Esophagus squamous epithelium (tissue), 5 donors: ENCODE measurements at regions not wholly inside any gene's neighbourhood (a gene's known extent, or its start where the extent isn't known, plus 50 kb on each side); places are given as distances from the start of the nearest gene placed in this dataset.

Experiments used
- DNase-seq: peaks from one replicate; lab custom pipeline; 2025; lab: John Stamatoyannopoulos, UW
- H3K27ac ChIP-seq, 4 donors: fragments of 200-600 bp; sonication (generic); one replicate each; pipeline ENCODE4 v1.5.1; 2016 to 2019; ENCODE audit warnings: mild to moderate bottlenecking in 1 of 4
- H3K27me3 ChIP-seq, 4 donors: fragments of 200-600 bp; sonication (generic); 1 replicate in 3 of 4; 2 replicates in 1 of 4; pipeline versions ENCODE4 v1.5.1 to v1.6.0; 2017 to 2021; ENCODE audit warnings: antibody characterized with exemption in 1 of 4
- H3K36me3 ChIP-seq, 3 donors: fragments of 200-600 bp; sonication (generic); one replicate each; pipeline ENCODE4 v1.5.1; 2016 to 2019
- H3K4me1 ChIP-seq, 3 donors: fragments of 200-600 bp; sonication (generic); one replicate each; pipeline ENCODE4 v1.5.1; 2017 to 2019
- H3K4me3 ChIP-seq, 4 donors: fragments of 200-600 bp; sonication (generic); 1 replicate in 3 of 4; 2 replicates in 1 of 4; pipeline ENCODE4 v1.5.1; 2016 to 2019; ENCODE audit warnings: mild to moderate bottlenecking in 2 of 4, moderate library complexity in 1 of 4
- H3K9me3 ChIP-seq, 3 donors: fragments of 200-600 bp; sonication (generic); one replicate each; pipeline ENCODE4 v1.5.1; 2016 to 2019
- POLR2A ChIP-seq, 4 donors: fragments of 450-650 bp; IDR thresholded peaks; one replicate each; pipeline ENCODE4 v1.6.1; 2017; ENCODE audit warnings: antibody characterized with exemption in 4 of 4, mild to moderate bottlenecking in 4 of 4, moderate library complexity in 3 of 4
- WGBS, 2 donors: methylation state at CpG; one replicate each; pipeline ENCODE4 v1.1.5; 2018; 5-methylcytosine and 5-hydroxymethylcytosine counted together
- intact Hi-C: fragments of 100-400 bp; cut with DNase I; formaldehyde crosslinking; loops from one replicate; pipeline ENCODE4 v1.15.0; 2022
- TF ChIP-seq, protein P1 (sequence below), 6 experiments: fragments of 450-650 bp in 4 of 6; fragments of 200-600 bp in 2 of 6; sonication (generic) in 2 of 6; IDR thresholded peaks; one replicate each; pipeline ENCODE4 v1.5.1; 2016 to 2019; ENCODE audit warnings: antibody characterized with exemption in 6 of 6, mild to moderate bottlenecking in 4 of 6, moderate library complexity in 4 of 6
- donor health status: DM: yes; HTN: yes; CAD: no.

DNA sequence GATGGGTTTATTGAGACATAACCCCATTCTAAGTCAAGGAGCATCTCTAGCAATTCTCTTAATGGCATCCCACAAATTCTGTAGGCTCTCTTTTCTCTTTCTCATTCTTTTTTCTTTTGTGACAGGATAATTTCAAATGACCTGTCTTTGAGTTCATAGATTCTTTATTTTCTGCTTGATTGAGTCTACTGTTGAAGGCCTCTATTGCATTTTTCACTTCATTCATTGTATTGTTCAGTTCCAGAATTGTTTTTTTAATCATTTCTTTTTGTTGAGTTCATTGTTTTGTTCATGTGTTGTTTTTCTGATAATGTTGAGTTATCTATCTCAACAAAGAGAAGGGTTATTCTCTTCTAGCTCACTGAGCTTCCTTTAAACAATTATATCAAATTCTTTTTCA lies 144.7 kb upstream of the IL12B start:
- DNase-seq: no peak
- H3K4me1 ChIP-seq: peaks cover 0 to under 1% (median 0%) of the 10 kb centered on the region in 3 donors
- H3K36me3 ChIP-seq: no peaks in the 10 kb centered on the region
- H3K27ac ChIP-seq: no peak overlapping the region
- intact Hi-C loops: no loop called here
- TF ChIP-seq, protein P1, sequence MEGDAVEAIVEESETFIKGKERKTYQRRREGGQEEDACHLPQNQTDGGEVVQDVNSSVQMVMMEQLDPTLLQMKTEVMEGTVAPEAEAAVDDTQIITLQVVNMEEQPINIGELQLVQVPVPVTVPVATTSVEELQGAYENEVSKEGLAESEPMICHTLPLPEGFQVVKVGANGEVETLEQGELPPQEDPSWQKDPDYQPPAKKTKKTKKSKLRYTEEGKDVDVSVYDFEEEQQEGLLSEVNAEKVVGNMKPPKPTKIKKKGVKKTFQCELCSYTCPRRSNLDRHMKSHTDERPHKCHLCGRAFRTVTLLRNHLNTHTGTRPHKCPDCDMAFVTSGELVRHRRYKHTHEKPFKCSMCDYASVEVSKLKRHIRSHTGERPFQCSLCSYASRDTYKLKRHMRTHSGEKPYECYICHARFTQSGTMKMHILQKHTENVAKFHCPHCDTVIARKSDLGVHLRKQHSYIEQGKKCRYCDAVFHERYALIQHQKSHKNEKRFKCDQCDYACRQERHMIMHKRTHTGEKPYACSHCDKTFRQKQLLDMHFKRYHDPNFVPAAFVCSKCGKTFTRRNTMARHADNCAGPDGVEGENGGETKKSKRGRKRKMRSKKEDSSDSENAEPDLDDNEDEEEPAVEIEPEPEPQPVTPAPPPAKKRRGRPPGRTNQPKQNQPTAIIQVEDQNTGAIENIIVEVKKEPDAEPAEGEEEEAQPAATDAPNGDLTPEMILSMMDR (IDR thresholded peaks at IDR 0.05): no peak
- no peak for TF ChIP-seq POLR2A (IDR thresholded peaks at IDR 0.05)
- H3K4me3 ChIP-seq: no peak overlapping the region
- no peaks in the 10 kb centered on the region for H3K27me3 ChIP-seq
- H3K9me3 ChIP-seq: peaks cover 0 to 10% (median 5%) of the 10 kb centered on the region in 3 donors

GRCh38 chr5:159478950-159479349 lies 148.7 kb upstream of the IL12B start:
- Histone ChIP-seq H3K27ac (no peak overlapping the region), H3K36me3 (no peaks in the 10 kb centered on the region), H3K9me3 (peaks cover 0 to 10% (median 5%) of the 10 kb centered on the region in 3 donors), H3K4me1 (no peaks in the 10 kb centered on the region), H3K27me3 (no peaks in the 10 kb centered on the region), H3K4me3 (no peak overlapping the region)
- WGBS, 2 donors: 67% methylated on average over 1 of the region's 1 CpG; no CpG with 5 or more reads in 1 of the 2 donors
- DNase-seq: no peak
- TF ChIP-seq, protein P1 (IDR thresholded peaks at IDR 0.05): no peak
- no peak for TF ChIP-seq POLR2A (IDR thresholded peaks at IDR 0.05)
- intact Hi-C loops: no loop called here

DNA sequence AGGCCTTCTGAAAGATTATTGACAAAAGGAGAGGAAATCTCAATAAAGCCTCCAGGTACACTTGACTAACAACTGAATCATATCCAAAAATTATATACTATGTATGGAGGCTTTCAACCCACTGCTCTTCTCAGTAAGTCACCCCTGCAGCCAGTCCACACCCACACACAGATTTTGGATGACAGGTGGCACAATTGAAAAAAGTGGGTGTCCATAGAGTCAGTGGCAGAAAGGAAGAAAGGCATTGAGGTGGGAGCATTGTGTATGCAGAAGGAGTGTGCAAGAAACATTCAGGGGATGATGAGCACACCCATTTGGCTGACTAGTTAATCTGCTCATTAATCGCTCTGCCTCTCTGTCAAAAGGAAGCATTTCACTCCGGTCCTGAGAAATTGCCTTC lies 150.6 kb upstream of the IL12B start:
- TF ChIP-seq, protein P1 (IDR thresholded peaks at IDR 0.05): no peak
- no peak for TF ChIP-seq POLR2A (IDR thresholded peaks at IDR 0.05)
- Histone ChIP-seq H3K9me3 (no peaks in the 10 kb centered on the region), H3K27ac (no peak overlapping the region), H3K4me3 (no peak overlapping the region), H3K27me3 (no peaks in the 10 kb centered on the region), H3K4me1 (no peaks in the 10 kb centered on the region), H3K36me3 (no peaks in the 10 kb centered on the region)
- intact Hi-C loops: no loop called here
- WGBS, 2 donors: 70 to 92% methylated on average over 2 of the region's 2 CpGs
- no peak for DNase-seq

- H3K27ac ChIP-seq: no peak overlapping the region
- no peak overlapping the region for H3K4me3 ChIP-seq
- H3K36me3 ChIP-seq: no peaks in the 10 kb centered on the region
- DNase-seq: no peak
- H3K9me3 ChIP-seq: no peaks in the 10 kb centered on the region
- H3K27me3 ChIP-seq: no peaks in the 10 kb centered on the region
- TF ChIP-seq POLR2A (IDR thresholded peaks at IDR 0.05): no peak
- TF ChIP-seq, protein P1 (IDR thresholded peaks at IDR 0.05): no peak
- 35 to 59% methylated on average over 1 of the region's 1 CpG for WGBS, 2 donors
- intact Hi-C loops: no loop called here
- no peaks in the 10 kb centered on the region for H3K4me1 ChIP-seq
These were observed 151.5 kb upstream of the IL12B start for GRCh38 chr5:159481751-159482150.

DNA sequence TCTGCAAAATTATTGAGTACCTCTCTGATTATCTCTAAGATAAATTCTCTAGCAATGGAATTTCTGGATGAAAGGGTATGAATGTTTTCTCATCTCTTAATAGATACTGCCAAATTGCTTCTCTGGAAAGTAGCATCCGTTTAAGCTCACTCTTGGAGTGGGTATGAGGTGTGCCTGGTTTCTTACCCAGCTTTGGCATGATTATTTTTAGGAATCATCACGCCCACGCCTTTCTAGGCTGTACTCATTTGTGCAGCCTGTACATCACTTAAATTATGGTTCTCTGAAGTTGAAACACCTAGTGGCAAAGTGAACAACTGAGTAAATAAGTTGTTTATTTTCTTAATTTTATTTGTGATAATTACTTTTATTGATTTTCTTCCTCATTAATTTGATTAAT lies 156.5 kb upstream of the IL12B start:
- no peak for DNase-seq
- no peak overlapping the region for H3K27ac ChIP-seq
- intact Hi-C loops: no loop called here
- 64 to 71% methylated on average over 3 of the region's 3 CpGs for WGBS, 2 donors
- H3K36me3 ChIP-seq: no peaks in the 10 kb centered on the region
- TF ChIP-seq, protein P1 (IDR thresholded peaks at IDR 0.05): no peak
- no peak for TF ChIP-seq POLR2A (IDR thresholded peaks at IDR 0.05)
- no peaks in the 10 kb centered on the region for H3K4me1 ChIP-seq
- H3K27me3 ChIP-seq: no peaks in the 10 kb centered on the region
- H3K9me3 ChIP-seq: no peaks in the 10 kb centered on the region
- H3K4me3 ChIP-seq: no peak overlapping the region
